Right atrium auricular region (tissue), 2 donors: ENCODE measurements at regions not wholly inside any gene's neighbourhood (a gene's known extent, or its start where the extent isn't known, plus 50 kb on each side); places are given as distances from the start of the nearest gene placed in this dataset.

ENCODE experiments used
- DNase-seq: peaks from one replicate; pipeline ENCODE4 v3.0.0-alpha.2; 2019; ENCODE audit warnings: low spot score
- H3K27ac ChIP-seq, 2 donors: fragments of 200-600 bp; sonication (generic); 1 replicate in 1 of 2; 2 replicates in 1 of 2; pipeline ENCODE4 v1.5.1; 2016 to 2019
- H3K27me3 ChIP-seq, 2 donors: fragments of 200-600 bp; sonication (generic); one replicate each; pipeline versions ENCODE4 v1.5.1 to v1.6.0; 2017 to 2019
- H3K36me3 ChIP-seq: fragments of 200-600 bp; sonication (generic); one replicate; pipeline ENCODE4 v1.5.1; 2016
- H3K4me1 ChIP-seq, 2 donors: fragments of 200-600 bp; sonication (generic); one replicate each; pipeline versions ENCODE4 v1.5.1 to v1.6.0; 2017 to 2019
- H3K4me3 ChIP-seq, 2 donors: fragments of 200-600 bp; sonication (generic); 1 replicate in 1 of 2; 2 replicates in 1 of 2; pipeline ENCODE4 v1.5.1; 2017 to 2019; ENCODE audit warnings: mild to moderate bottlenecking in 1 of 2, moderate library complexity in 1 of 2
- H3K9me3 ChIP-seq, 2 donors: fragments of 200-600 bp; sonication (generic); one replicate each; pipeline ENCODE4 v1.5.1; 2019
- CTCF ChIP-seq, 2 donors: fragments of 200-600 bp; sonication (generic); IDR thresholded peaks; one replicate each; pipeline ENCODE4 v1.5.1; 2019; ENCODE audit warnings: antibody characterized with exemption in 2 of 2

GRCh38 chr18:28626756-28627155 is 449.8 kb upstream of the CDH2 start:
- no peak for TF ChIP-seq CTCF (IDR thresholded peaks at IDR 0.05)
- H3K4me3 ChIP-seq: no peak overlapping the region
- H3K9me3 ChIP-seq: no peaks in the 10 kb centered on the region
- DNase-seq: no peak
- H3K36me3 ChIP-seq: no peaks in the 10 kb centered on the region
- no peak overlapping the region for H3K27ac ChIP-seq
- H3K27me3 ChIP-seq: no peaks in the 10 kb centered on the region
- H3K4me1 ChIP-seq: no peaks in the 10 kb centered on the region

DNA sequence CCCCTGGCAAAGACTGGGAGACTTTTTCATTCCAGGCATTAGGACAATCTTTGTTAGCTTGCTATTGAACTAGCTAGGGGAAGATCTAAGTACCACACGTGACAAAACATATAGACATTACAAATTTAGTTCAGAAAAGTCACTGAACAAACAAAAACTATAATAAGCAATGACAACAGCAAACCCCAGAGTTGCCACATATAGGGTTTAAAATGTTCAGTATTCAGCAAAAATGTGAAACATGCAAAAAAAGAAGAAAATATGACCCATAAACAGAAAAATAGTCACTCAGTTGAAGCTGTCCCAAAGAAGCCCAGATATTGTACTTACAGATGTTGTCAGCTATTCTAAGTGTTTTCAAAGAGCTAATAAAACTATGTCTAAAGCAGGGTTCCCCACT is 431.1 kb upstream of the CDH2 start:
- Histone ChIP-seq H3K4me3 (no peak overlapping the region), H3K27me3 (no peaks in the 10 kb centered on the region), H3K36me3 (no peaks in the 10 kb centered on the region), H3K27ac (no peak overlapping the region), H3K9me3 (no peaks in the 10 kb centered on the region), H3K4me1 (no peaks in the 10 kb centered on the region)
- no peak for DNase-seq
- no peak for TF ChIP-seq CTCF (IDR thresholded peaks at IDR 0.05)

DNA sequence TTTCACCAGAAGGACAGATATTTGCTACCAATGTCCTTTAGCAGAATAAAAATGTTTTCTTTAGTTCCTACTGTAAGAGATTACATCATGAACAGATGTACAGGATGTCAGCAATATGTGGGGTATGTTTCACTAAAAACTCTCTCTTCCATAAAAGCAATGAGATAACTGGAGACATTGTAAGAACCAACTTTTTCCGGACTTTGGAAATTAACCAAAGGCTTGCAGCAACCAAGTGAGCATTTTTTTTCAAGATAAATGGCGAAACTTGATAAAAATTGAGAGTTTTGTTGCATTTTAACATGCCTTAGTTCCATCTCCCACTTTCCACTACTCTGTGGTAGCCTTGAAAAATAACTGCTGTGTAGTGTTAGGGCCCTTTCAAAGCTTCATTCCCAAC is 429.8 kb upstream of the CDH2 start:
- no peak for DNase-seq
- Histone ChIP-seq H3K27ac (no peak overlapping the region), H3K4me1 (no peaks in the 10 kb centered on the region), H3K4me3 (no peak overlapping the region), H3K36me3 (no peaks in the 10 kb centered on the region), H3K9me3 (no peaks in the 10 kb centered on the region), H3K27me3 (no peaks in the 10 kb centered on the region)
- no peak for TF ChIP-seq CTCF (IDR thresholded peaks at IDR 0.05)

GRCh38 chr18:28602391-28602790 is 425.5 kb upstream of the CDH2 start:
- no peaks in the 10 kb centered on the region for H3K4me1 ChIP-seq
- TF ChIP-seq CTCF (IDR thresholded peaks at IDR 0.05): no peak

DNA sequence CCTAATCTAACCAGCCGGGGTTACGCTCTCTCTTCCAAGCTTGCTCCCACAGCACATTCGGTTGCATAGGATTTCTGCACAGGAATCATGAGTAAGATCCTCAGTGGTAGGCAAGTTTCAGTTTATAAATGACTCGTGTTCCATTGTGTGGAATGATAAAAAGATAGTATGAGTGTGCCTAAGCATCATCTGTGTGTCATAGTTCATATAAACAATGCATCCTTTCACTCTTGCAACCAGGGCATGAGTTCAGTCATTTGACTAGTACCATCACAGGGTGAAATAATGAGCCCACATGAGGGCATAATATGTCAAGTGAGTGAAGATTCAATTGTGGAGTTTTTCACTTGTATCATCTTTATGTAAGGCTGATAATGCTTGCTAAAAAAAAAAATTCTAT is 417.1 kb upstream of the CDH2 start:
- no peaks in the 10 kb centered on the region for H3K27me3 ChIP-seq
- no peaks in the 10 kb centered on the region for H3K4me1 ChIP-seq
- no peaks in the 10 kb centered on the region for H3K36me3 ChIP-seq
- peaks cover 0 to 4% of the 10 kb centered on the region in 2 donors for H3K9me3 ChIP-seq
- H3K27ac ChIP-seq: no peak overlapping the region
- no peak overlapping the region for H3K4me3 ChIP-seq
- TF ChIP-seq CTCF (IDR thresholded peaks at IDR 0.05): no peak
- DNase-seq: no peak

More at GRCh38 chr18:28602391-28602790, 425.5 kb upstream of the CDH2 start:
- no peak for DNase-seq
- peaks cover 0 to 26% of the 10 kb centered on the region in 2 donors for H3K9me3 ChIP-seq
- H3K4me3 ChIP-seq: no peak overlapping the region
- H3K27ac ChIP-seq: no peak overlapping the region
- no peaks in the 10 kb centered on the region for H3K36me3 ChIP-seq
- no peaks in the 10 kb centered on the region for H3K27me3 ChIP-seq

DNA sequence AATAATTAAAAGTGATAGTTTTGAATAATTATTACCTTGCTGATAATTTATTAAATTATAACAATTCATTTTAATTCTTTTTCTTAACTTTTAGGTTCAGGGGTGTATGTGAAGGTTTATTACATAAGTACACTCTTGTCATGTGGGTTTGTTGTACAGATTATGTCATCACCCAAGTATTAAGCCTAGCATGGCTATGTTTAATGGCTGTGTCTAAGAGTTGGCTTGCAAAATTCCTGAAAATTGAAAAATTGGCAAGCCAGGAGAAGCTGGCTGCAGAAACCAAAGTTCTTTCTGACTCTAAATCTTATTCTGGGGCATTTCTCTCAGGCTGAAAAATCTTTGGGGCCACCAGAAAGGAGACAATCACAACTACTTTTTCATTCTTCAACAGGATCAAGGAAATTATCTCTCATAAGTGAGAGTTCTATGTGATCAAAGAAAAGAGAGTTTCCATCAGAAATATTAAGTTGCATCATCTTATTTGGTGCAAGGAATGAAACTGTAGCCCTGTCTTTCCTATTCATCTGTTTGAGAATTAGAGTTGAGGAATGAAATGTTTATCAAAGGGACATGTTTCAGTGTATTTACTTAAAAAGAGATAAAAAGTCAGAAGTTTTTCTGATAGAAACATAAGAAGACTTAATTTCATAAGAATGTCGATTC is 412.1 kb upstream of the CDH2 start:
- Histone ChIP-seq H3K27me3 (no peaks in the 10 kb centered on the region), H3K9me3 (no peaks in the 10 kb centered on the region), H3K36me3 (no peaks in the 10 kb centered on the region), H3K4me3 (no peak overlapping the region), H3K4me1 (no peaks in the 10 kb centered on the region), H3K27ac (no peak overlapping the region)
- DNase-seq: no peak
- TF ChIP-seq CTCF (IDR thresholded peaks at IDR 0.05): no peak
